KMS-11 (cell line): ENCODE measurements at regions not wholly inside any gene's neighbourhood (a gene's known extent, or its start where the extent isn't known, plus 50 kb on each side); places are given as distances from the start of the nearest gene placed in this dataset.

Experiments
- H2AFZ ChIP-seq: fragments of 200-600 bp; sonication (generic); 2 replicates; pipeline ENCODE4 v1.6.1; 2016; ENCODE audit warnings: antibody characterized with exemption, mixed run types, low read depth
- H3K27ac ChIP-seq: fragments of 200-600 bp; sonication (generic); 2 replicates; pipeline ENCODE4 v1.6.1; 2016; ENCODE audit warnings: mild to moderate bottlenecking, mixed run types
- H3K27me3 ChIP-seq: fragments of 200-600 bp; sonication (generic); 2 replicates; pipeline ENCODE4 v1.6.1; 2017; ENCODE audit warnings: mild to moderate bottlenecking, low read depth, mixed run types, moderate library complexity; ENCODE audit not compliant: insufficient read depth
- H3K36me3 ChIP-seq: fragments of 200-600 bp; sonication (generic); 2 replicates; pipeline ENCODE4 v1.6.1; 2017; ENCODE audit warnings: mild to moderate bottlenecking, mixed run types; ENCODE audit not compliant: insufficient read depth
- H3K4me1 ChIP-seq: fragments of 200-600 bp; sonication (generic); 2 replicates; pipeline ENCODE4 v1.6.1; 2016; ENCODE audit warnings: mild to moderate bottlenecking, low read depth, mixed run types; ENCODE audit not compliant: poor library complexity, severe bottlenecking
- H3K4me2 ChIP-seq: fragments of 200-600 bp; sonication (generic); 2 replicates; pipeline ENCODE4 v1.7.0; 2016; ENCODE audit warnings: mild to moderate bottlenecking, mixed run types
- H3K4me3 ChIP-seq: fragments of 200-600 bp; sonication (generic); IDR thresholded peaks from 2 replicates; pipeline ENCODE4 v1.6.1; 2017; ENCODE audit warnings: low read depth, low read length, mixed read lengths; ENCODE audit not compliant: insufficient read depth
- H3K79me2 ChIP-seq: fragments of 200-600 bp; sonication (generic); 2 replicates; pipeline ENCODE4 v1.6.1; 2016; ENCODE audit warnings: low read depth, mixed run types; ENCODE audit not compliant: insufficient read depth
- H3K9ac ChIP-seq: fragments of 200-600 bp; sonication (generic); 2 replicates; pipeline ENCODE4 v1.6.1; 2016; ENCODE audit warnings: mild to moderate bottlenecking, mixed run types
- H4K20me1 ChIP-seq: fragments of 200-600 bp; sonication (generic); 2 replicates; pipeline ENCODE4 v1.6.1; 2016; ENCODE audit warnings: mild to moderate bottlenecking, mixed run types; ENCODE audit not compliant: insufficient read depth
- CTCF ChIP-seq: fragments of 200-600 bp; sonication (generic); conservative IDR thresholded peaks from 2 replicates; pipeline ENCODE4 v1.6.1; 2017; ENCODE audit warnings: low read depth, mild to moderate bottlenecking, antibody characterized with exemption, low read length, moderate library complexity, mixed read lengths

GRCh38 chr15:98322581-98322980 lies 325.8 kb upstream of the IGF1R start:
- H3K27ac ChIP-seq = no peak overlapping the region

GRCh38 chr15:98324341-98324970 lies 323.9 kb upstream of the IGF1R start:
- Histone ChIP-seq H3K4me2 (no peak overlapping the region), H3K4me3 (no peak overlapping the region), H3K27me3 (no peaks in the 10 kb centered on the region), H3K4me1 (no peaks in the 10 kb centered on the region), H3K9ac (no peak overlapping the region), H3K27ac (no peak overlapping the region), H3K36me3 (no peaks in the 10 kb centered on the region; the same call in 1 of the 2 replicates), H4K20me1 (no peaks in the 10 kb centered on the region), H3K79me2 (no peaks in the 10 kb centered on the region), H2AFZ (no peak overlapping the region)
- TF ChIP-seq CTCF = no peak

More at GRCh38 chr15:98322581-98322980, 325.8 kb upstream of the IGF1R start:
- no peaks in the 10 kb centered on the region for H3K79me2 ChIP-seq
- H3K9ac ChIP-seq = no peak overlapping the region
- H3K36me3 ChIP-seq = no peaks in the 10 kb centered on the region
- no peaks in the 10 kb centered on the region for H3K4me1 ChIP-seq
- H4K20me1 ChIP-seq = no peaks in the 10 kb centered on the region
- no peak for TF ChIP-seq CTCF
- no peak overlapping the region for H3K4me2 ChIP-seq
- no peak overlapping the region for H3K4me3 ChIP-seq
- H2AFZ ChIP-seq = no peak overlapping the region
- no peaks in the 10 kb centered on the region for H3K27me3 ChIP-seq

- no peak overlapping the region for H3K4me2 ChIP-seq
- no peak overlapping the region for H3K4me3 ChIP-seq
- H2AFZ ChIP-seq = no peak overlapping the region
- no peaks in the 10 kb centered on the region; the same call in 1 of the 2 replicates for H3K36me3 ChIP-seq
- H3K9ac ChIP-seq = no peak overlapping the region
- H3K27ac ChIP-seq = no peak overlapping the region
- TF ChIP-seq CTCF = no peak
- no peaks in the 10 kb centered on the region for H4K20me1 ChIP-seq
- H3K4me1 ChIP-seq = no peaks in the 10 kb centered on the region
- no peaks in the 10 kb centered on the region for H3K27me3 ChIP-seq
- H3K79me2 ChIP-seq = no peaks in the 10 kb centered on the region
Measured at GRCh38 chr15:98326804-98327203, 321.5 kb upstream of the IGF1R start.

- Histone ChIP-seq H3K9ac (no peak overlapping the region), H3K36me3 (no peaks in the 10 kb centered on the region; the same call in 1 of the 2 replicates)
Measured at GRCh38 chr15:98330258-98330657, 318.1 kb upstream of the IGF1R start.

More at GRCh38 chr15:98330258-98330657, 318.1 kb upstream of the IGF1R start:
- H3K27ac ChIP-seq = no peak overlapping the region
- no peaks in the 10 kb centered on the region for H4K20me1 ChIP-seq
- no peaks in the 10 kb centered on the region for H3K27me3 ChIP-seq
- no peak for TF ChIP-seq CTCF
- H3K4me2 ChIP-seq = no peak overlapping the region
- H3K79me2 ChIP-seq = no peaks in the 10 kb centered on the region
- H3K4me3 ChIP-seq = no peak overlapping the region
- H3K4me1 ChIP-seq = no peaks in the 10 kb centered on the region
- no peak overlapping the region for H2AFZ ChIP-seq
